MG63 (cell line): ENCODE measurements at regions not wholly inside any gene's neighbourhood (a gene's known extent, or its start where the extent isn't known, plus 50 kb on each side); places are given as distances from the start of the nearest gene placed in this dataset.

Experiments used
- DNase-seq: peaks from one replicate; pipeline ENCODE4 v3.0.0-alpha.2; 2020
- H3K27me3 ChIP-seq: fragments of 250-450 bp; sonication (Bioruptor Pico); 2 replicates; pipeline ENCODE4 v1.5.1; 2020; ENCODE audit warnings: mild to moderate bottlenecking, moderate library complexity
- H3K36me3 ChIP-seq: fragments of 250-450 bp; sonication (Bioruptor Pico); 2 replicates; pipeline ENCODE4 v1.5.1; 2020; ENCODE audit warnings: mild to moderate bottlenecking, moderate library complexity
- H3K4me3 ChIP-seq: fragments of 250-450 bp; sonication (Bioruptor Pico); 2 replicates; pipeline ENCODE4 v1.5.1; 2020; ENCODE audit warnings: mild to moderate bottlenecking, moderate library complexity
- H3K9me3 ChIP-seq: fragments of 250-450 bp; sonication (Bioruptor Pico); 2 replicates; pipeline ENCODE4 v1.5.1; 2020; ENCODE audit warnings: mild to moderate bottlenecking, moderate library complexity

DNA sequence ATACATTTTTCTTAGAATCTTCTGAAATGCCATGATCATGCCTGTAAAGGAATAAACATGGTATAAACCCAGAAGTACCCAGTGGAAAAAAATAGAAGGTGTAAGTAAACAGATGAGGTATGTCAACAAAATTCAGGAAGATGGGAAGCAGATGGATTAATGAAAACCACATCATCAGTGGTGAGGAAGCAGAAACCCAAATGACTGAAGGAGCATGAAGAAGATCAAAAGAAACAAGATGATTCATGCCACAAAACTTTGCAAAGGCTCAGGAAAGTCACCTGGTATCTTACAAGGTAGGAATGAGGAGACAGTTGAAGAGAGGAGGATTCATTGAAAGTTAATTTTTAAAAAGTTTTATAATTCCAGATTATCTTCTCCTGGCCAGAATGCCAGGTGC is 132.8 kb upstream of the PAPPA start:
- Histone ChIP-seq H3K27me3 (no peaks in the 10 kb centered on the region), H3K36me3 (no peaks in the 10 kb centered on the region), H3K9me3 (no peaks in the 10 kb centered on the region), H3K4me3 (no peak overlapping the region)
- DNase-seq: no peak

- no peak for DNase-seq
- Histone ChIP-seq H3K4me3 (no peak overlapping the region), H3K36me3 (no peaks in the 10 kb centered on the region), H3K27me3 (no peaks in the 10 kb centered on the region), H3K9me3 (peaks cover 6% of the 10 kb centered on the region)
Measured at GRCh38 chr9:116027096-116027495, 126.5 kb upstream of the PAPPA start.

- no peak for DNase-seq
- H3K27me3 ChIP-seq: no peaks in the 10 kb centered on the region
- H3K9me3 ChIP-seq: peaks cover 6% of the 10 kb centered on the region
- no peak overlapping the region for H3K4me3 ChIP-seq
- H3K36me3 ChIP-seq: no peaks in the 10 kb centered on the region
Measured at GRCh38 chr9:116027511-116027910, 126.1 kb upstream of the PAPPA start.

DNA sequence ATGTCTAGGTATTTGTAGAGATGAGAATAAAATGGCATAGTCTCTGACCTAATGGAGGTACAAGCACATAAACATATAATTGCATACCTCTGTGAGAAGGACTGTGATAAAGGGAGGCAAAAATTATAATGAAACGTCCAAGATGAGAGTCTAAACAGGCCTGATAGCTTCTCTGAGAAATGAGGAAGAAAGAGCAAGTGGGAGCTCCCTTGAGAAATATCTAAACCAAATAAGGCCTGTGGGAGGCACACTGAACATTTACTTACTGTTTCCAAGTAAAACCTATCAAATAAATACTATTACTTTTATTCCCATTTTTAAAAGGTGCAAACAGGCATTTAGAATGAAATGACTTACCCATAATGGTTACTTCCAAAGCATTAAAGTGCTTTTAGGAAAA is 125.6 kb upstream of the PAPPA start:
- no peaks in the 10 kb centered on the region for H3K27me3 ChIP-seq
- DNase-seq: no peak
- H3K4me3 ChIP-seq: no peak overlapping the region
- H3K9me3 ChIP-seq: peaks cover 6% of the 10 kb centered on the region
- H3K36me3 ChIP-seq: no peaks in the 10 kb centered on the region

GRCh38 chr9:116030517-116030916 is 123.1 kb upstream of the PAPPA start:
- Histone ChIP-seq H3K9me3 (peaks cover 6% of the 10 kb centered on the region), H3K4me3 (no peak overlapping the region), H3K27me3 (no peaks in the 10 kb centered on the region), H3K36me3 (no peaks in the 10 kb centered on the region)
- no peak for DNase-seq

DNA sequence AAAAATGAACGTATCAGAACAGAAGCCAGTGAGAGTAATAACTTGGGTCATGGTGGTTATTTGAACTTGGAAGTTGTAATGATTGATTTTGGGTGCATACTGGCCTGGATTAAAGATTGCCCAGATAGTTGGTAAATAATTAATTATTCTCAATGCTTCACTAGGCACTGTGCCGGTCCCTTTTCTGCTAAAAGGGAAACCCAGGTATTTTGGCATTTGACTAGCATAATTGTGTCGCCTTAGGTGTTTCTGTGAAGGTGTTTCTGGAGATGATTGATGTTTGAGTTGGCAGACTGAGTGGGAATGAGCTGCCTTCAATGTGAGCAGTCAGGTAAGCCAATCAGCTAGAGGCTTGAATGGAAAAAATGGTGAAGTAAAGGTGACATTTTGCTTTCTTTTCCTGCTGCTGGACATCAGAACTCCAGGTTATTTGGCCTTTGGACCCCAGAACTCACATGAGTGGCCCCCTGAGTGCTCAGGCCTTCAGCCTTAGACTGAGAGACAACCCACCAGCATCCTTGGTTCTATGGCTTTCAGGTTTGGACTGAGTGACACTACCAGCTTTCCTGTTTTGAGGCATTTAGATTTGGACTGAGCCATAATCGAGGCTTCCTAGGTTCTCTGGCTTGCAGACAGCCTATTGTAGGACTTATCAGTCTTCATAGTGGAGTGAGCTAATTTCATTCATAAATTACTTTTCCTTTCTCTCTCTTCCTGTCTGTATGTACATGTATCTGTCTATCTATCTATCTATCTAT is 120.7 kb upstream of the PAPPA start:
- Histone ChIP-seq H3K27me3 (no peaks in the 10 kb centered on the region), H3K9me3 (peaks cover 6% of the 10 kb centered on the region), H3K36me3 (no peaks in the 10 kb centered on the region), H3K4me3 (no peak overlapping the region)
- DNase-seq: no peak

GRCh38 chr9:116039312-116039711 is 114.3 kb upstream of the PAPPA start:
- no peaks in the 10 kb centered on the region for H3K9me3 ChIP-seq
- H3K4me3 ChIP-seq: no peak overlapping the region
- no peaks in the 10 kb centered on the region for H3K36me3 ChIP-seq
- DNase-seq: no peak
- no peaks in the 10 kb centered on the region for H3K27me3 ChIP-seq

DNA sequence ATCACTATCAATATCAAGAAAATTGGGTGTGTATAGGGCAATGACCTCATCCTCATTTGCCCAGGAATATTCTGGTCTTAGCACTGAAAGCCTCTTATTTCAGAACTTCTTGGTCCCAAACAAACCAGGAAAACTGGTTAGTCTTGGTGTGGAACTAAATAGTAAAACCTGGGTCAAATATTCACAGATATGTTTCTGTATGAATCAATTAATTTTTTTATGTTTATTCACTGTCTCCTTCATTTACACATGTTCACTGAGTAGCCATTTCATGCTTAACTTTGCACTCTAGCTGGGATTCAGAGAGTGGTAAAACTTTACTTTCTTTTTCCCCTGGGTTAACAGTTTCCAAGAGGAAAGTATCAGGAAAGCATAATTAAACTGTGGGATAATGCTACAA is 113.7 kb upstream of the PAPPA start:
- H3K27me3 ChIP-seq: no peaks in the 10 kb centered on the region
- no peak overlapping the region for H3K4me3 ChIP-seq
- DNase-seq: no peak
- no peaks in the 10 kb centered on the region for H3K36me3 ChIP-seq
- no peaks in the 10 kb centered on the region for H3K9me3 ChIP-seq

DNA sequence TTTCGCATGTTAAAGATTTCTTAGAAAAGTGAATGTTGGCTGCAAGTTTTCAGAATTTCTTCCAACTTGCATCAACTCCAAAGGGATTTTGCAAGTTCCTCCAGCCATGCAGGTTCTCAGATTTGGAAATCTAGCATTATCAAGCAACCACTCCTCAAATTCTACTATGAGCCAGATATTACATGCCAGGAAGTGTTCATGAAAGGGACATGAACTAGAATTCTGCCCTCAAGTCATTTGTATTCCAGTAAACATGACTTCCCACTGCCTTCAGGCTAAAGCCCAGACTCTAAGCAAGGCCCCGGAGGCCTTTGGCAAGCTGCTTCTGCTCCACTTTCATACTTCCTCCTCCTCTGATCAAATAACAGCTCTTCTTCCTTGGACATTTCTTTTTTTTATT is 111.3 kb upstream of the PAPPA start:
- Histone ChIP-seq H3K27me3 (no peaks in the 10 kb centered on the region), H3K36me3 (no peaks in the 10 kb centered on the region), H3K4me3 (no peak overlapping the region), H3K9me3 (no peaks in the 10 kb centered on the region)
- no peak for DNase-seq

DNA sequence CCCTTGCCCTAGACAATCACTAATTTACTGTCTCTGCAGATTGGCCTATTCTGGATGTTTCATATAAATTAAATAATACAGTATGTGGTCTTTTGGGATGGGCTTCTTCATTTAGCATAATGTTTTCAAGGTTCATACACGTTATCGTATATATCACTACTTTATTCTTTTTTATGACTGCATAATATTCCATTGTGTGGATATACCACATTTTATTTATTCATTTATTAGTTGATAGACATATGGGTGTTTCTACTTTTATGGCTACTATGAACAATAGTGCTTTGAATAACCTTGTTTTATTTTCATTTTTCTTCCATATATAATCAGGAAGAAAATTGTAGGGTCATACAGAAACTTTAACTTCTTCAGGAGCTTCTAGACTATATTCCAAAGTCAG is 108.5 kb upstream of the PAPPA start:
- no peaks in the 10 kb centered on the region for H3K27me3 ChIP-seq
- DNase-seq: no peak
- no peaks in the 10 kb centered on the region for H3K9me3 ChIP-seq
- H3K4me3 ChIP-seq: no peak overlapping the region
- no peaks in the 10 kb centered on the region for H3K36me3 ChIP-seq

- Histone ChIP-seq H3K27me3 (no peaks in the 10 kb centered on the region), H3K9me3 (no peaks in the 10 kb centered on the region), H3K4me3 (no peak overlapping the region), H3K36me3 (no peaks in the 10 kb centered on the region)
- DNase-seq: no peak
Measured at GRCh38 chr9:116048081-116048480, 105.5 kb upstream of the PAPPA start.

GRCh38 chr9:116049456-116049855 is 104.1 kb upstream of the PAPPA start:
- H3K36me3 ChIP-seq: no peaks in the 10 kb centered on the region
- no peak for DNase-seq
- no peaks in the 10 kb centered on the region for H3K9me3 ChIP-seq
- H3K4me3 ChIP-seq: no peak overlapping the region
- H3K27me3 ChIP-seq: no peaks in the 10 kb centered on the region

GRCh38 chr9:116051528-116051927 is 102.1 kb upstream of the PAPPA start:
- Histone ChIP-seq H3K4me3 (no peak overlapping the region), H3K27me3 (no peaks in the 10 kb centered on the region), H3K9me3 (no peaks in the 10 kb centered on the region), H3K36me3 (no peaks in the 10 kb centered on the region)
- no peak for DNase-seq

- no peaks in the 10 kb centered on the region for H3K9me3 ChIP-seq
- no peak for DNase-seq
- H3K27me3 ChIP-seq: no peaks in the 10 kb centered on the region
- no peaks in the 10 kb centered on the region for H3K36me3 ChIP-seq
- no peak overlapping the region for H3K4me3 ChIP-seq
Measured at GRCh38 chr9:116055536-116055935, 98.1 kb upstream of the PAPPA start.

GRCh38 chr9:116057371-116057770 is 96.2 kb upstream of the PAPPA start:
- Histone ChIP-seq H3K9me3 (no peaks in the 10 kb centered on the region), H3K4me3 (no peak overlapping the region), H3K36me3 (no peaks in the 10 kb centered on the region), H3K27me3 (no peaks in the 10 kb centered on the region)
- no peak for DNase-seq

DNA sequence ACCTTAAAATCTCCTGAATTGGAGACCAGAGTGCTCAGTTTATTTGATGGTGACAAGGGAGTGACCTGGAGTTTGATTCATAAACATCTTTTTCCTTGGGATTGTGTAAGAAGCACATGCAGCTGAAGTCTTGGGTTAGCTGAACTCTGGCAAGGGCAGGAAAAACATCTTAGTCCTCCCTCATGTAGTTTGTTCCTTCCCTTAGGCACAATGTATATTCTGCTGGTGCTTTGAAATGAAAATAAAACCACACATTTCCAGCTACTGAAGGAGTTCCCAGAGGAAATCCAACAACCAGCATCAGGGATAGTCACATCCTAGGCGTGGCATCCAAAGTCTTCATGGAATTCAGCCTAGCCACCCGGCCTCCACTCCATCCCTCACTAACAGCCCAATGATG is 95.2 kb upstream of the PAPPA start:
- no peak for DNase-seq
- Histone ChIP-seq H3K9me3 (no peaks in the 10 kb centered on the region), H3K36me3 (no peaks in the 10 kb centered on the region), H3K4me3 (no peak overlapping the region), H3K27me3 (no peaks in the 10 kb centered on the region)

GRCh38 chr9:116059466-116059865 is 94.1 kb upstream of the PAPPA start:
- no peak overlapping the region for H3K4me3 ChIP-seq
- DNase-seq: no peak
- H3K36me3 ChIP-seq: no peaks in the 10 kb centered on the region
- H3K27me3 ChIP-seq: no peaks in the 10 kb centered on the region
- H3K9me3 ChIP-seq: no peaks in the 10 kb centered on the region

DNA sequence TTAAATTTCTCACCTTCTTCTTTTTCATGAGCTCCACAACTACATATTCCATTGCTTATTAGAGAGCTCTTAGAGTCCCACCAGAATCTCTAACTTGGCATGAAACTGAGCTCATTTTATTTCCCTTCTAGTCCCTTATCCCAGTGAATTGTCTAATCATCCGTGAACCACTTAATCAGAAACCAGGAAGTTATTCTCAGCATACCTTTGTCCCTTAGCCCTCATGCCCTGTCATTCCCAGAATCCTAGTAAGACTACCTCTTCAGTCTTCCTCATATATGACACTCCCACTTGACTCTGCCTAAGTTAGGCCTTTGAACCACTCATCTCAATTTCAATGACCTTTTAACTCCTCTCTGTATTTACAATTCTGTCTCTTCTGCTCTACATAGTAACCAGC is 93.0 kb upstream of the PAPPA start:
- DNase-seq: no peak
- no peaks in the 10 kb centered on the region for H3K27me3 ChIP-seq
- no peaks in the 10 kb centered on the region for H3K36me3 ChIP-seq
- no peaks in the 10 kb centered on the region for H3K9me3 ChIP-seq
- H3K4me3 ChIP-seq: no peak overlapping the region
